ENCODE measurements at regions not wholly inside any gene's neighbourhood (a gene's known extent, or its start where the extent isn't known, plus 50 kb on each side); places are given as distances from the start of the nearest gene placed in this dataset.
"Not testable (repeated sequence)": the region's sequence is repeated elsewhere in the genome, so short reads cannot be mapped to it uniquely, and the experiment has no call there.

GRCh38 chr9:1505489-1505888, 455.3 kb downstream of the DMRT2 start:
- DNase-seq: no peak

DNA sequence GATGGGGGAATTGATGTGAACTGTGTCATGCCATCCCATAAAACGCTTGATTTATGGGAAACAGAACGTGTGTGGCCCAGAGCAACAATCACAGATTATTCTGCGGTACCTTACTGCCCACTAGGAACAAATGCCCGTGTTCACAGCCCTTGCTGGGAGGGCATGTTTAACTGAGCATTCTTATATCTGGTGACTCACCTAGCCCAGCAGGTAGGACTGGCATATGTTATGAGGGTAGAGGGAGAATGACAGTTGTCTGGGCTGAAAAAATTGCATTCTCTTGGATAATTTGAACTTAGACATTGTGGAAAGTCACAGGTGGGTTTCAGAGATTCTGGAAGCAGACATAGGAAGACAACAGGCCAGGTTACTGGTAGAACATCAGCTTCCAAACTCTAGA, 460.6 kb downstream of the DMRT2 start:
- DNase-seq: no peak

DNA sequence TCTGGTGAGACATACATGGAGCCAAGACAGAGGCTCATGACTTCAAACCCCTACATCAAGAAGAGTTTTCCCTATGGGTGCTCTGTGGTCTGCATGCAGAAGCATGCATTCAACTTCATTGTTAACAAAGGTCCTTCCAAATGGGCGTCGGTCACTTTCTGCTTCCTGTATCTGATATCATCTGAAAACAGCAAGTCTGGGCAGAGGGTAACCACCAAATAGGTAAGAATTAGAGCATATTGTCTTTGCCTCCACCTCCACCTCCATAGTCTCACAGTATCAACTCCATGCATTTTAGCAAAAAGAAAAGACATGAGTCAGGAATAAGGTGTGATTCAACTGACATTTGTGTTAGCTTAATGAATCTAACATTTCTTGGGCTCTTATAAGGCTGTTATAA, 462.9 kb downstream of the DMRT2 start:
- DNase-seq: no peak

DNA sequence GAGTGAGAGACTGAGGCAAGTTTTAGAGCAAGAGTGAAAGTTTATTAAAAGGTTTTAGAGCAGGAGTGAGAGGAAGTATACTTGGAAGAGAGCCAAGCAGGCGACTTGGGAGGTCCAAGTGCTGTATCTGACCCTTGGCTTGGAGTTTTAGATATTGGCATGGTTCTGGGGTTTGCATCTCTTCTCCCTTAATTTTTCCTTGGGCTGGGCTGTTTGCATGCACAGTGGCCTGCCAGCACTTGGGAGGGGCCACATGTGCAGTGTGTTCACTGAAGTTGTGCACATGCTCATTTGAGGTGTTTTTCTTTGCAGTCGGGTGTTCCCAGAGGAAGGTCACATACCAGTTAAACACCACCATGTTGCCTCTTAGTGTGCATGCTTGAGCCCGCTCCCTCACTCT, 464.1 kb downstream of the DMRT2 start:
- DNase-seq: no peak

GRCh38 chr9:1514776-1515363, 464.7 kb downstream of the DMRT2 start:
- DNase-seq: no peak

- no peak for DNase-seq
Measured at GRCh38 chr9:1515557-1515956, 465.4 kb downstream of the DMRT2 start.

GRCh38 chr9:1521547-1521946, 471.4 kb downstream of the DMRT2 start:
- no peak for DNase-seq

GRCh38 chr9:1522219-1522767, 472.1 kb downstream of the DMRT2 start:
- DNase-seq: no peak

DNA sequence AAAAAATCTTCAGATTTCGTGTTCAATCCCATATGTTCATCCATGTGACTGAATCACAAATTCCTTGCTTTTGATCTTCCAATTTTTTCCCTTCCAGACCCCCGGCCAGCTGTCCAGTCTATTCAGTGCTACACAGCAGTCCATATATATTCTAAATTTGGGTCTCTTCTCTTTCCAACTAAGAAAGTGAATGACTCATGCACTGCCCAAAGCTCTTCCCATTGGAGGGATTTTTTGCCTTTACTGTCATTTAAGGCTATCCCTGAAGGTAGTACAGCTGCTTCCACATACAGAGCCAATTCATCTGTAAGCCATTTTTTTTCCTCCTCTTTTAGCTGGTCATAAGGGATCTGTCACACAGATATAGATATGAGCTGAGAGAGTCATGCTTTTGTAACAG, 478.3 kb downstream of the DMRT2 start:
- DNase-seq: no peak

GRCh38 chr9:1530696-1531095, 480.5 kb downstream of the DMRT2 start:
- no peak for DNase-seq

DNA sequence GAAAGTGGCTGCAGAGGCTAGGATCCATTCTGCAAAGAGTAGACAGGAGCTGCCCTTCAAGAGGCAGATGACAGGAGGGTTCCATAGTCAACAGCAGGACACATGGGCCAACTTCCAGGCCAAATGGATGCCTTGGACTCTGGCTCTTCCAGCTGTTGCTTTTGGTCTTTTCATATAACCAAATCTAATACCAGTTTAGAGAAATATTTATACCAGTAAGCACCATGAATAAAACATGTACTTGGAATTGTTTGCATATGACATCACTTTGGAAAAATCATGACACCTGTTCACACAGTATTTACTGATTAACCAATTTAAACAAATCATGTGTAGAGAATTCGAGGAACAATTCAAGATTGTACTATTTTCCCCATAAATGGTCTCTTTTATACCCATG, 481.3 kb downstream of the DMRT2 start:
- no peak for DNase-seq

DNA sequence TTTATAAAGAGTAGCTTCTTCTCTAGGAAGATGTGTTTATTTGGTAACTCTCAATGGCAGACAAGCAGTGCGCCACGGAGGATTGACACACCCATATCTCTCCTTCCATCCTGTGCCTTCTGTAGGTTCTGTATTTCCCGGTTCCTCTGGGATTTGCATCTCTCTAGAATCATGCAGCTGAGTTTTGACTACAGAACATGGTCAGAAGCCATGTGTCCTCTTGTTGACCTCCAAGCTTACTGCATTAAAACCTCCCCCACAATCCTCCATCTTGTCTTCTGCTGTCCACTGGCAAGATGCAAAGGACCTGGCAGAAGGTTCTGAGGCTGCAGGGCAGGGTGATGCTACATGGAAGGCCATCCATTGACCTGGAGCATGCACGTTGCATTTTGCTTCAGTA, 482.0 kb downstream of the DMRT2 start:
- DNase-seq: no peak

GRCh38 chr9:1535051-1535450, 480.1 kb upstream of the SMARCA2 start:
- no peak for DNase-seq

- DNase-seq: no peak
Measured at GRCh38 chr9:1535599-1535998, 479.5 kb upstream of the SMARCA2 start.

- DNase-seq: no peak
Measured at GRCh38 chr9:1536522-1537170, 478.5 kb upstream of the SMARCA2 start.

- no peak for DNase-seq
Measured at GRCh38 chr9:1538301-1538700, 476.8 kb upstream of the SMARCA2 start.

DNA sequence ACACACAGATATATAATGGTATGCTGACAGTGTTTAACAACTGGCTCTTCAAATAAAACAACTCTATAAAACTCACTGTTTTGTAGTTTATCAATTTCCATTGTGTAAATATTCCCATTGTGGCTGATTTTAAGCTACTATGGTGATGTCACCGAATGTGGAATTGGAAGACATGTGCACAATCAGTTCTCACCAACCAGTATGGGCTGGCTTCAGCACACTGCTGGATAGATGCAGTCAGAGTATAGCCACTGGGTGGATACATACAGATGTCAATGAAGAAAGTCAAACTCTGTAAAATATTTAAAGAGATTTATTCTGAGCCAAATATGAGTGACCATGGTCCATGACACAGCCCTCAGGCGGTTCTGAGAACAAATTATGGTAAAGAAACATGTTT, 475.9 kb upstream of the SMARCA2 start:
- no peak for DNase-seq

DNA sequence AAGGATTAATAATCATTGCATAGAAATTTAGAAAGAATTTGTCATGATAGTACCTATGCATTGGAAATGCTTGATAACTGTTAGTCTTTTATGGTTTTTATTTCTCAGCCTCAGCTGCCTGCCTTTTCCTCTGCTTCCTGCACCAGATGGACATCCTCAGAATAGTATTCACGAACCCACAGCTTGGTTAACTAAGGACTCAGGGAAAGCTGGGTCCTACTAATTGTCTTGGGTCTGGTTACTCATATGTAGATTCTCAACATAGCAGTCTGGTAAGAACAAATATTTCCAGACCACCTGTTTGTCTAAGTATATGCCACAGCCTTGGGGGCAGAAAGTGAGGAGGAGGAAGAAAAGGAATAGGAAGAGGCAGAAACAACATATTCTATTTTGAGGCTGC, 464.5 kb upstream of the SMARCA2 start:
- DNase-seq: no peak

- DNase-seq: no peak
Measured at GRCh38 chr9:1554081-1555035, 460.8 kb upstream of the SMARCA2 start.

- not testable (repeated sequence) for DNase-seq
Measured at GRCh38 chr9:1558666-1559065, 456.5 kb upstream of the SMARCA2 start.

DNA sequence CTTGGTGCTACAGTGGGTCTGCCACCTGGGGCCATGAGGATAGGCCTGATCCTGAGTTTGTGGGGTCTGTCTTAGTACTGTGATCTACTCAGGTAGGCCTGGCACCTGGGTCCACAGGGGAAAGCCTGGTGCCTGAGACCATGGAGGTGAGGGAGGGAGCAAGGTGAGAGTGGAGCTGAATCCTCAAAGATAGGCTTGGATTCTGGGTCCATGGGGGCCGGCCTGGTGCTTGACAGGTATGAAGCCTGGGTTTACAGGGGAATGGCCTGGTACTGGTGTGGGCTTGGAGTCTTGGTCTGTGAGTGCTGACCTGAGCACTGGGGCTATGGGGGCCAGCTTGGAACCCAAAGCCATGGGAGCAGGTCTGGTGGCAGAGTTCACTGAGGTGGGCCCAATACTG, 439.2 kb upstream of the SMARCA2 start:
- DNase-seq: no peak

DNA sequence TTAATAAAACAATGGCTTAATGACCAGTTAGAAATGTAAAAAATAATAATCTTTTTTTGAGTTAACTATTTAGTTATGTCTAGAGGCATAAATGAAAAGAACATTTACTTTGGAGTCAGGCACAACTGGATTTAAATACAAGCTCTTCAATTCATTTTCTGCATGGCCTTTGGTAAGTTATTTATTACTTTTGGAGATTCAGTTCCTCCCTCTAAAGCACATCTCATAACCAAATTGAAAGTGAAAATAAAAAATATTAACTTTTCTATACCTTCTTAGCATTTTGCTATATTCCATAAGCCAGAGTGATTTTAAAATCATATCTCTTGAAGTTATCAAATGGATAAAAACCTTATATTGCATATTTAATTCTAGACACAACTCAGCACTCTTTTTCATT, 434.9 kb upstream of the SMARCA2 start:
- DNase-seq: peak; percentile 50

GRCh38 chr9:1581926-1582325, 433.2 kb upstream of the SMARCA2 start:
- DNase-seq: peak; percentile 0

- peak; percentile 95 for DNase-seq
Measured at GRCh38 chr9:1591310-1591709, 423.8 kb upstream of the SMARCA2 start.

Data from MV-4-11 (cell line).